ENCODE measurements at regions not wholly inside any gene's neighbourhood (a gene's known extent, or its start where the extent isn't known, plus 50 kb on each side); places are given as distances from the start of the nearest gene placed in this dataset.

- TF ChIP-seq E2F6 (IDR thresholded peaks at IDR 0.05) (no peak), SRF (IDR thresholded peaks at IDR 0.05; ENCODE audit: low read depth, low read length) (no peak), HDAC6 (IDR thresholded peaks at IDR 0.05; ENCODE audit: low read depth, low read length) (no peak), JUN (IDR thresholded peaks at IDR 0.05; ENCODE audit: low read depth, low read length) (no peak)
These were observed 361.6 kb upstream of the GRM3 start (continued) for GRCh38 chr7:86282014-86282682.

Data from H1 (cell line).